Mucosa of rectum (tissue), 2 donors: ENCODE measurements at regions not wholly inside any gene's neighbourhood (a gene's known extent, or its start where the extent isn't known, plus 50 kb on each side); places are given as distances from the start of the nearest gene placed in this dataset.

Source experiments
- H3K27ac ChIP-seq, 2 donors: one replicate each; pipeline ENCODE4 v1.7.0; 2013; ENCODE audit warnings: inconsistent platforms in 2 of 2, low read depth in 2 of 2, low read length in 2 of 2
- H3K27me3 ChIP-seq, 2 donors: one replicate each; pipeline ENCODE4 v1.7.0; 2013; ENCODE audit warnings: low read length in 2 of 2; ENCODE audit not compliant: control insufficient read depth in 2 of 2, insufficient read depth in 2 of 2
- H3K36me3 ChIP-seq, 2 donors: one replicate each; pipeline ENCODE4 v1.7.0; 2013; ENCODE audit warnings: low read length in 2 of 2; ENCODE audit not compliant: control insufficient read depth in 2 of 2, insufficient read depth in 2 of 2
- H3K4me1 ChIP-seq, 2 donors: one replicate each; pipeline ENCODE4 v1.7.0; 2013; ENCODE audit warnings: low read length in 2 of 2, mild to moderate bottlenecking in 1 of 2; ENCODE audit not compliant: control insufficient read depth in 2 of 2, insufficient read depth in 2 of 2
- H3K4me3 ChIP-seq, 2 donors: one replicate each; pipeline ENCODE4 v1.7.0; 2013; ENCODE audit warnings: low read length in 2 of 2
- H3K9ac ChIP-seq, 2 donors: one replicate each; pipeline ENCODE4 v1.7.0; 2013; ENCODE audit warnings: low read length in 2 of 2, low read depth in 1 of 2, mild to moderate bottlenecking in 1 of 2
- H3K9me3 ChIP-seq, 2 donors: one replicate each; pipeline ENCODE4 v1.7.0; 2013; ENCODE audit warnings: low read length in 2 of 2; ENCODE audit not compliant: control insufficient read depth in 2 of 2
- donor health status: healthy.
- donor health status: Normal muscosa, but diverticular disease.

DNA sequence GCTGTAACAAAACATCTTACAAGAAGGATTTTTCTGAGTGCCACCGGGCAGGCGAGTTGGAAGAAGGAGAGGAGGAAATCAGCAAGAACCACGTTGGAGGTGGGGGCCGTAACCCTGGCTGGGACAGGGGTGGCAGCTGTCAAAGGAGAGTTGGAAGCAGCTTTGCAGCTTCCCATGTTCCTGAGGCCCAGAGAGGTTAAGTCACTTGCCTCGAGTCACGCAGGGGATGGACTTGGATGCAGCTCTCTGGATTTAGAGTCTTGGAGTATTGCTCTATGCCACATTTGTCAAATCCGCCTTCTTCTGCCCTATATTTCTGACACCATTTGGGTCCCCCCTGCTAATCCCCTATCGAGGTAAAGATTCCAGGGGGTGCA, 83.0 kb upstream of the CIBAR2 start:
- Histone ChIP-seq H3K4me1 (peaks cover 4 to 7% of the 10 kb centered on the region in 2 donors), H3K9me3 (no peaks in the 10 kb centered on the region), H3K9ac (no peak overlapping the region), H3K36me3 (no peaks in the 10 kb centered on the region), H3K27ac (no peak overlapping the region), H3K4me3 (no peak overlapping the region), H3K27me3 (no peaks in the 10 kb centered on the region)

DNA sequence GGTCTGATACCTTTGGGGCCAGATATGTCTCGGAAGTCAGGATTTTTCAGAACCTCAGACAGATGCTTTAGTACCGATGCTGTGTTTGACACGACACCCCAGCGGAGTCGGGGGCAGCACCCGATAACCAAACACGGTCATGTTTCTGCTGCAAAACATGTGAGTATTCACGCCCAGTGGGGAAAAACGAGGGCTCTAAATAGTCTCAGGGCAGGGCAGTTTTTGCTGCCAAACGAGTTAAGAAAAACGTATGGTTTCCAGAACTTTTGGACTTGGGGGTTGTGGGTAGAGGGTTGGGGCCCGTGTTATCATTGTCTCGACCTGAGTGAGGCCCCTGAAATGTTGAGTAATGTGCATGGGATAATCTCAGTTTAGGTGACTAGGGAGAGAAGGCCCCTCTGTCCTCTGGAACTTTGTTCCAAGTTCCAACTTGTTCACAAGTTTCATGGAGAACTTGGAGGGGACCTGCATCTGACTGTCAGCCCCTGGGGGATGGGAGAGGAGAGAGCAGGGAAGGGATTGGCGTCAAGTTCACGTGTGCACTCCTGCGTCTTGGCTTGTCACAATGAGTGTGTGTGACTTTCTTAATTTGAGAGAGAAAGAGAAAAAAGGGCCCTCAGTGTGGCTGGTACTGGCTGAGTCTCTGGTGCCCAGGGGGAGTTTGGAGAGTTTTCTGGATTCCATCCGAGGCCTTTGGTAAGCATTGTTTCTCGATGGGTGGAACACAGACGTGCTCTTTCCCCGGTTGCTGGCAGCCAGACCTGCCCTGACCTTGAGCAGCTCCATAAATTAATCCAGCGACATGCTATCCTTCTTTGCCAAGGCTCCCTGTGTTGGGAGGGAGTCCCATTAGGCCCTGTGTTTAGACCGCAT, 83.9 kb upstream of the CIBAR2 start:
- H3K4me3 ChIP-seq: no peak overlapping the region
- H3K36me3 ChIP-seq: no peaks in the 10 kb centered on the region
- H3K4me1 ChIP-seq: peaks cover 4 to 9% of the 10 kb centered on the region in 2 donors
- no peak overlapping the region for H3K9ac ChIP-seq
- no peaks in the 10 kb centered on the region for H3K9me3 ChIP-seq
- no peaks in the 10 kb centered on the region for H3K27me3 ChIP-seq
- peak overlapping the region; percentile 5 to 40 for H3K27ac ChIP-seq

DNA sequence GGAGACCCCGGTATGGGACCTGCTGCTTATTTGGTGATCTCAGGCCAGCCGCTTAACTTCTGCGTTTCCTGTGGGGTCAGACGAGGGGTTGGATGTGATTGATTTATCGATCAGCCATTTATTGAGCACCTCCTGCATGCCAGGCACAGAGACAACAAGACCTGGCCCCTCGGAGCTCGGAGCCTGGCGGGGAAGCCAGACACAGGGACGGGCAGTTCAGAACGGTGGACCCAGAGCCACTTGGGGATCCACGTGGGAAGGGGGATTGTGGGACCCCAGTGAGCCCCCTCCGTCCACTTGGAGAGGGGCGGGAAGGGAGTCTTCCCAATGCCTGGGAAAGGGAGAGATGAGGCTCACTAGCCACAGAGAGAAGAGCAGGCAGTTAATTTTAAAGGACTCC, 84.7 kb upstream of the CIBAR2 start:
- Histone ChIP-seq H3K4me3 (no peak overlapping the region), H3K9ac (no peak overlapping the region), H3K36me3 (no peaks in the 10 kb centered on the region), H3K27ac (no peak overlapping the region), H3K9me3 (no peaks in the 10 kb centered on the region), H3K27me3 (no peaks in the 10 kb centered on the region), H3K4me1 (peaks cover 5 to 9% of the 10 kb centered on the region in 2 donors)

- no peak overlapping the region for H3K27ac ChIP-seq
- H3K27me3 ChIP-seq: no peaks in the 10 kb centered on the region
- H3K9me3 ChIP-seq: no peaks in the 10 kb centered on the region
- peaks cover 8 to 9% of the 10 kb centered on the region in 2 donors for H3K4me1 ChIP-seq
- H3K9ac ChIP-seq: no peak overlapping the region
- H3K36me3 ChIP-seq: no peaks in the 10 kb centered on the region
- H3K4me3 ChIP-seq: no peak overlapping the region
Measured at GRCh38 chr16:85197611-85198566, 85.6 kb upstream of the CIBAR2 start.

- no peak overlapping the region for H3K4me3 ChIP-seq
- no peak overlapping the region for H3K9ac ChIP-seq
- no peaks in the 10 kb centered on the region for H3K36me3 ChIP-seq
- no peaks in the 10 kb centered on the region for H3K27me3 ChIP-seq
- no peaks in the 10 kb centered on the region for H3K9me3 ChIP-seq
- peaks cover 9 to 13% of the 10 kb centered on the region in 2 donors for H3K4me1 ChIP-seq
- no peak overlapping the region for H3K27ac ChIP-seq
Measured at GRCh38 chr16:85199069-85199725, 86.9 kb upstream of the CIBAR2 start.

DNA sequence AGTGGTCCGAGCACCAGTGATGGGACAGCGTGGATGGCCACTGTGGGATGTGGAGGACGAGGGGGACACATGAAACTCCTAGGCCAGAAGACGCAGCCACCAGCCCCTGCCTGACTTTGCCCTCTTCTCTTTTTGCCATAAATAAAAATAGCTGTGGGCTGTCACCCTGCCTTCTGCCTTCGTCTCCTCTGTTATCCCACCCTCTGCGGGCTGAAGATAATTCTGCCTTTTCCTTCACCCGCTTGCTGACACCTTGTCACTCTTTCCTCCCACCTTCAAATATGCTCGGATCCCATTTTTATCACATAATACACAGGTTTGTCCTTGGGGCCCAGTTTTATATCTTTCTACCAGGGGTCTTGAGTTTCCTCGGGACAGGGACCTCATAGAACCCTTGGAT, 87.6 kb upstream of the CIBAR2 start:
- Histone ChIP-seq H3K27ac (no peak overlapping the region), H3K4me1 (peaks cover 9 to 13% of the 10 kb centered on the region in 2 donors), H3K9me3 (no peaks in the 10 kb centered on the region), H3K9ac (no peak overlapping the region), H3K4me3 (no peak overlapping the region), H3K27me3 (no peaks in the 10 kb centered on the region), H3K36me3 (no peaks in the 10 kb centered on the region)

- H3K9me3 ChIP-seq: no peaks in the 10 kb centered on the region
- no peak overlapping the region for H3K27ac ChIP-seq
- peaks cover 0 to 4% of the 10 kb centered on the region in 2 donors for H3K27me3 ChIP-seq
- H3K4me3 ChIP-seq: no peak overlapping the region
- H3K4me1 ChIP-seq: peaks cover 9 to 13% of the 10 kb centered on the region in 2 donors
- no peaks in the 10 kb centered on the region for H3K36me3 ChIP-seq
- no peak overlapping the region for H3K9ac ChIP-seq
Measured at GRCh38 chr16:85200471-85201278, 88.4 kb upstream of the CIBAR2 start.

- H3K27ac ChIP-seq: no peak overlapping the region
- no peak overlapping the region for H3K4me3 ChIP-seq
- peaks cover 13 to 16% of the 10 kb centered on the region in 2 donors for H3K4me1 ChIP-seq
- H3K9me3 ChIP-seq: no peaks in the 10 kb centered on the region
- no peaks in the 10 kb centered on the region for H3K36me3 ChIP-seq
- no peak overlapping the region for H3K9ac ChIP-seq
- peaks cover 2 to 11% of the 10 kb centered on the region in 2 donors for H3K27me3 ChIP-seq
Measured at GRCh38 chr16:85201574-85201973, 89.3 kb upstream of the CIBAR2 start.

GRCh38 chr16:85202051-85202601, 89.9 kb upstream of the CIBAR2 start:
- H3K4me3 ChIP-seq: no peak overlapping the region
- peaks cover 12 to 15% of the 10 kb centered on the region in 2 donors for H3K4me1 ChIP-seq

More at GRCh38 chr16:85202051-85202601, 89.9 kb upstream of the CIBAR2 start:
- Histone ChIP-seq H3K9ac (no peak overlapping the region), H3K9me3 (no peaks in the 10 kb centered on the region), H3K27ac (peak overlapping the region; percentile 52 to 63), H3K27me3 (peaks cover 2 to 11% of the 10 kb centered on the region in 2 donors), H3K36me3 (no peaks in the 10 kb centered on the region)
